Karpas-422 (cell line): ENCODE measurements at regions not wholly inside any gene's neighbourhood (a gene's known extent, or its start where the extent isn't known, plus 50 kb on each side); places are given as distances from the start of the nearest gene placed in this dataset.
A peak's percentile ranks its signal among the peaks of the same experiment; 100 is the strongest.

ENCODE experiments used
- DNase-seq: peaks from one replicate; pipeline ENCODE4 v3.0.0-alpha.2; 2015
- H2AFZ ChIP-seq: fragments of 200-600 bp; sonication (generic); 2 replicates; pipeline ENCODE4 v1.6.1; 2014; ENCODE audit warnings: antibody characterized with exemption, low read length, mixed read lengths
- H3K27ac ChIP-seq: fragments of 200-600 bp; sonication (generic); 2 replicates; pipeline ENCODE4 v1.5.1; 2014; ENCODE audit warnings: mild to moderate bottlenecking, low read length, moderate library complexity
- H3K27me3 ChIP-seq: fragments of 200-600 bp; sonication (generic); 2 replicates; pipeline ENCODE4 v1.6.1; 2014; ENCODE audit warnings: low read length, mixed read lengths
- H3K36me3 ChIP-seq: fragments of 200-600 bp; sonication (generic); 2 replicates; pipeline ENCODE4 v1.6.1; 2014; ENCODE audit warnings: low read length, mixed read lengths; ENCODE audit not compliant: insufficient read depth
- H3K4me1 ChIP-seq: fragments of 200-600 bp; sonication (generic); 2 replicates; pipeline ENCODE4 v1.6.1; 2014; ENCODE audit warnings: mild to moderate bottlenecking, low read length, mixed read lengths
- H3K4me2 ChIP-seq: fragments of 200-600 bp; sonication (generic); 2 replicates; pipeline ENCODE4 v1.6.1; 2014; ENCODE audit warnings: low read length, low read depth, mild to moderate bottlenecking; ENCODE audit not compliant: poor library complexity, severe bottlenecking
- H3K4me3 ChIP-seq: fragments of 200-600 bp; sonication (generic); 2 replicates; pipeline ENCODE4 v1.5.1; 2014; ENCODE audit warnings: mild to moderate bottlenecking, antibody characterized with exemption, low read length, mixed read lengths
- H3K79me2 ChIP-seq: fragments of 200-600 bp; sonication (generic); 2 replicates; pipeline ENCODE4 v1.6.1; 2014; ENCODE audit warnings: mild to moderate bottlenecking, low read length, mixed read lengths
- H3K9ac ChIP-seq: fragments of 200-600 bp; sonication (generic); 2 replicates; pipeline ENCODE4 v1.6.0; 2014; ENCODE audit warnings: low read length
- H3K9me2 ChIP-seq: fragments of 200-600 bp; sonication (generic), shearing (Covaris generic); replicated peaks from 2 replicates; pipeline ENCODE4 v1.6.0; 2014; ENCODE audit warnings: mild to moderate bottlenecking, low read length, moderate library complexity; ENCODE audit not compliant: insufficient read depth
- H3K9me3 ChIP-seq: fragments of 300-700, 200-600 bp; sonication (generic); 2 replicates; pipeline ENCODE4 v1.6.1; 2014; ENCODE audit warnings: low read length, mixed read lengths
- H4K20me1 ChIP-seq: fragments of 200-600 bp; sonication (generic); 2 replicates; pipeline ENCODE4 v1.6.1; 2014; ENCODE audit warnings: mild to moderate bottlenecking, antibody characterized with exemption, low read length, low read depth; ENCODE audit not compliant: insufficient read depth

- Histone ChIP-seq H3K27ac (peak overlapping the region; percentile 98), H3K79me2 (no peaks in the 10 kb centered on the region), H3K9me3 (no peaks in the 10 kb centered on the region), H2AFZ (no peak overlapping the region), H3K4me3 (peak overlapping the region; percentile 50), H3K4me1 (peaks cover 44% of the 10 kb centered on the region), H3K9me2 (no peaks in the 10 kb centered on the region), H3K9ac (peak overlapping the region; percentile 83), H3K27me3 (no peaks in the 10 kb centered on the region), H3K4me2 (peak overlapping the region; percentile 67), H3K36me3 (no peaks in the 10 kb centered on the region), H4K20me1 (no peaks in the 10 kb centered on the region)
- peak; percentile 99 for DNase-seq
These were observed 74.2 kb downstream of the SIK1 start for GRCh38 chr21:43352568-43353281.

GRCh38 chr21:43352154-43352537 is 74.8 kb downstream of the SIK1 start:
- peak overlapping the region; percentile 33 for H3K4me2 ChIP-seq
- no peak overlapping the region for H3K4me3 ChIP-seq
- H3K27ac ChIP-seq = peak overlapping the region; percentile 98
- H3K27me3 ChIP-seq = no peaks in the 10 kb centered on the region
- H2AFZ ChIP-seq = no peak overlapping the region
- 0 out of 2 replicates have a peak overlapping the region, but pooled peaks have one; percentile 13 for H3K9ac ChIP-seq
- H3K79me2 ChIP-seq = no peaks in the 10 kb centered on the region
- no peaks in the 10 kb centered on the region for H3K36me3 ChIP-seq
- H3K9me2 ChIP-seq = no peaks in the 10 kb centered on the region
- no peaks in the 10 kb centered on the region for H4K20me1 ChIP-seq
- DNase-seq = no peak
- no peaks in the 10 kb centered on the region for H3K9me3 ChIP-seq
- peaks cover 44% of the 10 kb centered on the region for H3K4me1 ChIP-seq

DNA sequence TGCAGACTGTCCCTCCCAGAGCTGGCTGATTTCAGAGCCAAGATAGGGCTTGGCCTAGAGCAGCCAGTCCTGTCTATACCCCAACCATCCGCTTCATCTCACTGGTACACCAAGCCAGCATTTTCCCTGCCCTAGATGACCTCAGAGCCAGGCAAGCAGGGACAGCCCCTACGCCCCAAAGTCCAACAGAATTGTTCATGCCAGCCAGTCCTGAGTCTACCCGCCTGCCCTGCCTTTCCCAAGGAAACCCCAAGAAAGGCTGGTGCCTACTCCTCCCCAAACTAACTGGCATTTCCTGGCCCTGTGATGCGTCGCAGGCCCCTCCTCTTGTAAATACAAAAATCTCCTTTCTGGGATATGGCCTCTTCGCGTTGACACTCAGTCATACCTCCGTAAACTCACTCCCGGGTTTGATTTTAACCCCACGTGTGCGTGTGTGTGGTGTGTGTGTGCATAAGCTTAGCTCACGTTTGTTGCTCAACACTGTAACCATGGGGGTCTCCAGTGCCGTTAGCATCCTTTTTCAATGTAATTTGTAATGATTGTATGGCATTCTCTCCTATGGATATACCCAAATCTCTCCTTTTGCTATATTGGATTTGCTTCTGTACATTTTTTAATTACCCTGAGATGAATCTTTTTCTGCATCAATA is 75.3 kb downstream of the SIK1 start:
- Histone ChIP-seq H3K27ac (peak overlapping the region; percentile 98; the same call in 1 of the 2 replicates), H3K79me2 (no peaks in the 10 kb centered on the region), H3K9me3 (no peaks in the 10 kb centered on the region), H3K9ac (no peak overlapping the region), H2AFZ (no peak overlapping the region), H3K4me1 (peaks cover 43% of the 10 kb centered on the region), H3K36me3 (no peaks in the 10 kb centered on the region), H3K4me3 (no peak overlapping the region), H3K9me2 (no peaks in the 10 kb centered on the region), H3K27me3 (no peaks in the 10 kb centered on the region), H4K20me1 (no peaks in the 10 kb centered on the region), H3K4me2 (no peak overlapping the region)
- DNase-seq = no peak

GRCh38 chr21:43349644-43350043 is 77.3 kb downstream of the SIK1 start:
- Histone ChIP-seq H3K27me3 (no peaks in the 10 kb centered on the region), H3K4me1 (peaks cover 23% of the 10 kb centered on the region), H2AFZ (no peak overlapping the region), H3K4me2 (no peak overlapping the region), H3K36me3 (no peaks in the 10 kb centered on the region), H3K27ac (no peak overlapping the region), H3K9me2 (no peaks in the 10 kb centered on the region), H3K4me3 (no peak overlapping the region), H3K9ac (no peak overlapping the region), H3K79me2 (no peaks in the 10 kb centered on the region), H4K20me1 (no peaks in the 10 kb centered on the region), H3K9me3 (no peaks in the 10 kb centered on the region)
- no peak for DNase-seq

- peaks cover 15% of the 10 kb centered on the region for H3K4me1 ChIP-seq
- H3K79me2 ChIP-seq = no peaks in the 10 kb centered on the region
- H3K9me2 ChIP-seq = no peaks in the 10 kb centered on the region
- H2AFZ ChIP-seq = no peak overlapping the region
- no peaks in the 10 kb centered on the region for H3K9me3 ChIP-seq
- no peak overlapping the region for H3K9ac ChIP-seq
- H3K27ac ChIP-seq = no peak overlapping the region
- no peaks in the 10 kb centered on the region for H4K20me1 ChIP-seq
- H3K4me3 ChIP-seq = no peak overlapping the region
- H3K27me3 ChIP-seq = no peaks in the 10 kb centered on the region
- H3K4me2 ChIP-seq = no peak overlapping the region
- H3K36me3 ChIP-seq = no peaks in the 10 kb centered on the region
- DNase-seq = no peak
These were observed 78.1 kb downstream of the SIK1 start for GRCh38 chr21:43348801-43349261.

GRCh38 chr21:43348170-43348766 is 78.7 kb downstream of the SIK1 start:
- Histone ChIP-seq H3K9me3 (no peaks in the 10 kb centered on the region), H3K9me2 (no peaks in the 10 kb centered on the region), H3K4me2 (no peak overlapping the region), H4K20me1 (no peaks in the 10 kb centered on the region), H3K4me1 (peaks cover 9% of the 10 kb centered on the region), H3K27me3 (no peaks in the 10 kb centered on the region), H3K4me3 (no peak overlapping the region), H3K79me2 (no peaks in the 10 kb centered on the region), H3K27ac (no peak overlapping the region), H2AFZ (no peak overlapping the region), H3K36me3 (no peaks in the 10 kb centered on the region), H3K9ac (no peak overlapping the region)
- DNase-seq = no peak

GRCh38 chr21:43347461-43348169 is 79.3 kb downstream of the SIK1 start:
- no peak overlapping the region for H3K9ac ChIP-seq
- no peaks in the 10 kb centered on the region for H3K9me3 ChIP-seq
- no peak overlapping the region for H3K27ac ChIP-seq
- H3K4me2 ChIP-seq = no peak overlapping the region
- no peaks in the 10 kb centered on the region for H3K79me2 ChIP-seq
- no peaks in the 10 kb centered on the region for H3K36me3 ChIP-seq
- no peak for DNase-seq
- no peak overlapping the region for H3K4me3 ChIP-seq
- H3K9me2 ChIP-seq = no peaks in the 10 kb centered on the region
- H3K27me3 ChIP-seq = no peaks in the 10 kb centered on the region
- H4K20me1 ChIP-seq = no peaks in the 10 kb centered on the region
- peaks cover 5% of the 10 kb centered on the region for H3K4me1 ChIP-seq
- H2AFZ ChIP-seq = no peak overlapping the region

DNA sequence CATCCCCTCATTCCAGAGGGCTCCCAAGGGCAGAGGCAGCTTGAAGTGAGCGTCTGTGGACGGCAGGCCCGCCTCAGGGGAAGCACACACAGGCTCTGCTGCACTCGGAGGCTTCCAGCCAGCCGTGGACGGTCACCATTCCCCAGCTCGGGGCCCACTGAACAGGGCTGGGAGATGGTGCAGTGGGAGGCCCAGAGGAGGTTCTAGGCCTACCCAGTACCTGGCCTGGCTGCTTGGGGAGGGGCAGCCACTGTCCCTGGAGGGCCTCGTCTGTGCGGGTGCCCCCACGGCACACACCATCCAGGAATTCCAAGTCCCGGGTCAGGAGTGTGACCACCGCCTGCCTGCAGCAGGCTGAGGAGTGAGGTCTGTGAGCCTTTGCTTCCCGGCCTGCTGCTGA is 80.4 kb downstream of the SIK1 start:
- H3K4me3 ChIP-seq = no peak overlapping the region
- no peak overlapping the region for H2AFZ ChIP-seq
- no peak overlapping the region for H3K4me2 ChIP-seq
- no peak overlapping the region for H3K27ac ChIP-seq
- no peak overlapping the region for H3K9ac ChIP-seq
- H3K4me1 ChIP-seq = no peaks in the 10 kb centered on the region; the same call in 1 of the 2 replicates
- H4K20me1 ChIP-seq = no peaks in the 10 kb centered on the region
- H3K36me3 ChIP-seq = no peaks in the 10 kb centered on the region
- H3K9me3 ChIP-seq = no peaks in the 10 kb centered on the region
- no peaks in the 10 kb centered on the region for H3K9me2 ChIP-seq
- H3K79me2 ChIP-seq = no peaks in the 10 kb centered on the region
- DNase-seq = no peak
- no peaks in the 10 kb centered on the region for H3K27me3 ChIP-seq
